Spleen (tissue), 7 donors: ENCODE measurements at regions not wholly inside any gene's neighbourhood (a gene's known extent, or its start where the extent isn't known, plus 50 kb on each side); places are given as distances from the start of the nearest gene placed in this dataset.
"Not testable (repeated sequence)": the region's sequence is repeated elsewhere in the genome, so short reads cannot be mapped to it uniquely, and the experiment has no call there.

ENCODE experiments used
- POLR2A ChIP-seq, 3 donors: fragments of 450-650 bp; IDR thresholded peaks; one replicate each; pipeline ENCODE4 v1.5.1; 2017; ENCODE audit warnings: antibody characterized with exemption in 3 of 3, mild to moderate bottlenecking in 1 of 3
- POLR2AphosphoS5 ChIP-seq, 3 donors: sonication (generic); formaldehyde crosslinking; IDR thresholded peaks; one replicate each; pipeline ENCODE4 v1.5.1; 2017; ENCODE audit warnings: antibody characterized with exemption in 3 of 3
- TF ChIP-seq, protein P1 (sequence below), 11 experiments: fragments of 200-600 bp in 7 of 11; fragments of 450-650 bp in 4 of 11; sonication (generic) in 4 of 11; IDR thresholded peaks in 8 of 11; conservative IDR thresholded peaks in 3 of 11; 1 replicate in 7 of 11; 2 replicates in 4 of 11; pipeline versions ENCODE4 v1.4.0 to v1.8.0; 2016 to 2021; ENCODE audit warnings: antibody characterized with exemption in 11 of 11, inconsistent platforms in 4 of 11, mild to moderate bottlenecking in 1 of 11
- donor health status: DM: no; HTN: no; CAD: no; lungs with moderate emphysema.
- donor health status: DM: no; HTN: no; CAD: no.
- donor health status: DM: no; HTN: no; CAD: no.

DNA sequence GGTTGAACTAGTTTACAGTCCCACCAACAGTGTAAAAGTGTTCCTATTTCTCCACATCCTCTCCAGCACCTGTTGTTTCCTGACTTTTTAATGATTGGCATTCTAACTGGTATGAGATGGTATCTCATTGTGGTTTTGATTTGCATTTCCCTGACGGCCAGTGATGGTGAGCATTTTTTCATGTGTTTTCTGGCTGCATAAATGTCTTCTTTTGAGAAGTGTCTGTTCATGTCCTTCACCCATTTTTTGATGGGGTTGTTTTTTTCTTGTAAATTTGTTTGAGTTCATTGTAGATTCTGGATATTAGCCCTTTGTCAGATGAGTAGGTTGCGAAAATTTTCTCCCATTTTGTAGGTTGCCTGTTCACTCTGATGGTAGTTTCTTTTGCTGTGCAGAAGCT, 153.1 kb downstream of the GOLGA6L4 start:
- TF ChIP-seq, protein P1, sequence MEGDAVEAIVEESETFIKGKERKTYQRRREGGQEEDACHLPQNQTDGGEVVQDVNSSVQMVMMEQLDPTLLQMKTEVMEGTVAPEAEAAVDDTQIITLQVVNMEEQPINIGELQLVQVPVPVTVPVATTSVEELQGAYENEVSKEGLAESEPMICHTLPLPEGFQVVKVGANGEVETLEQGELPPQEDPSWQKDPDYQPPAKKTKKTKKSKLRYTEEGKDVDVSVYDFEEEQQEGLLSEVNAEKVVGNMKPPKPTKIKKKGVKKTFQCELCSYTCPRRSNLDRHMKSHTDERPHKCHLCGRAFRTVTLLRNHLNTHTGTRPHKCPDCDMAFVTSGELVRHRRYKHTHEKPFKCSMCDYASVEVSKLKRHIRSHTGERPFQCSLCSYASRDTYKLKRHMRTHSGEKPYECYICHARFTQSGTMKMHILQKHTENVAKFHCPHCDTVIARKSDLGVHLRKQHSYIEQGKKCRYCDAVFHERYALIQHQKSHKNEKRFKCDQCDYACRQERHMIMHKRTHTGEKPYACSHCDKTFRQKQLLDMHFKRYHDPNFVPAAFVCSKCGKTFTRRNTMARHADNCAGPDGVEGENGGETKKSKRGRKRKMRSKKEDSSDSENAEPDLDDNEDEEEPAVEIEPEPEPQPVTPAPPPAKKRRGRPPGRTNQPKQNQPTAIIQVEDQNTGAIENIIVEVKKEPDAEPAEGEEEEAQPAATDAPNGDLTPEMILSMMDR (IDR thresholded peaks at IDR 0.05 in 8 of 11, conservative IDR thresholded peaks at IDR 0.05 in 3 of 11), result not testable (repeated sequence)
- TF ChIP-seq POLR2A, POLR2AphosphoS5 (IDR thresholded peaks at IDR 0.05): not testable (repeated sequence)
